KMS-11 (cell line): ENCODE measurements at regions not wholly inside any gene's neighbourhood (a gene's known extent, or its start where the extent isn't known, plus 50 kb on each side); places are given as distances from the start of the nearest gene placed in this dataset.

Source experiments
- H2AFZ ChIP-seq: fragments of 200-600 bp; sonication (generic); 2 replicates; pipeline ENCODE4 v1.6.1; 2016; ENCODE audit warnings: antibody characterized with exemption, mixed run types, low read depth
- H3K27ac ChIP-seq: fragments of 200-600 bp; sonication (generic); 2 replicates; pipeline ENCODE4 v1.6.1; 2016; ENCODE audit warnings: mild to moderate bottlenecking, mixed run types
- H3K27me3 ChIP-seq: fragments of 200-600 bp; sonication (generic); 2 replicates; pipeline ENCODE4 v1.6.1; 2017; ENCODE audit warnings: mild to moderate bottlenecking, low read depth, mixed run types, moderate library complexity; ENCODE audit not compliant: insufficient read depth
- H3K36me3 ChIP-seq: fragments of 200-600 bp; sonication (generic); 2 replicates; pipeline ENCODE4 v1.6.1; 2017; ENCODE audit warnings: mild to moderate bottlenecking, mixed run types; ENCODE audit not compliant: insufficient read depth
- H3K4me1 ChIP-seq: fragments of 200-600 bp; sonication (generic); 2 replicates; pipeline ENCODE4 v1.6.1; 2016; ENCODE audit warnings: mild to moderate bottlenecking, low read depth, mixed run types; ENCODE audit not compliant: poor library complexity, severe bottlenecking
- H3K4me2 ChIP-seq: fragments of 200-600 bp; sonication (generic); 2 replicates; pipeline ENCODE4 v1.7.0; 2016; ENCODE audit warnings: mild to moderate bottlenecking, mixed run types
- H3K4me3 ChIP-seq: fragments of 200-600 bp; sonication (generic); IDR thresholded peaks from 2 replicates; pipeline ENCODE4 v1.6.1; 2017; ENCODE audit warnings: low read depth, low read length, mixed read lengths; ENCODE audit not compliant: insufficient read depth
- H3K79me2 ChIP-seq: fragments of 200-600 bp; sonication (generic); 2 replicates; pipeline ENCODE4 v1.6.1; 2016; ENCODE audit warnings: low read depth, mixed run types; ENCODE audit not compliant: insufficient read depth
- H3K9ac ChIP-seq: fragments of 200-600 bp; sonication (generic); 2 replicates; pipeline ENCODE4 v1.6.1; 2016; ENCODE audit warnings: mild to moderate bottlenecking, mixed run types
- H4K20me1 ChIP-seq: fragments of 200-600 bp; sonication (generic); 2 replicates; pipeline ENCODE4 v1.6.1; 2016; ENCODE audit warnings: mild to moderate bottlenecking, mixed run types; ENCODE audit not compliant: insufficient read depth
- TF ChIP-seq, protein P1 (sequence below): fragments of 200-600 bp; sonication (generic); conservative IDR thresholded peaks from 2 replicates; pipeline ENCODE4 v1.6.1; 2017; ENCODE audit warnings: low read depth, mild to moderate bottlenecking, antibody characterized with exemption, low read length, moderate library complexity, mixed read lengths

DNA sequence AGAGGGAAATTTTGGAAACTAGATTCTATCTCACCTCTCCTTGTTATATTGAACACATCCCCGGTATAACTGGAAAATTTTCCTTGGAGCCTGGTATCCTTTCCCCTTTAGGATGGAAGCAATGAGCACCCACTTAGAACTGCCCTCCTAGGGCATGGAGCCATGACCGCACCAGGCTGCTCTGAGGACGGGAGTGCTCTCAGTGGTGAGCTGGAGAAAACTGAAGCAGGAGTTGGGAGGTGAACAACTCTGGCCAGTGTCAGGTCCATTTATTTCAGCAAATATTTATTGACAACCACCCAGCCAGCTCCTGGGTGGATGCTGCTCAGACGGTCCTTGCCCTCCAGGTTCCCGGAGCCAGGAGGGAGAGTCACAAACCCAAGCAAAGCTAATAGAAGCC lies 278.1 kb downstream of the WDR11 start:
- H3K9ac ChIP-seq = no peak overlapping the region
- H3K4me2 ChIP-seq = no peak overlapping the region
- no peak overlapping the region for H3K4me3 ChIP-seq
- no peaks in the 10 kb centered on the region for H3K27me3 ChIP-seq
- no peaks in the 10 kb centered on the region for H3K79me2 ChIP-seq
- no peaks in the 10 kb centered on the region for H3K36me3 ChIP-seq
- H3K27ac ChIP-seq = no peak overlapping the region
- H4K20me1 ChIP-seq = no peaks in the 10 kb centered on the region
- no peaks in the 10 kb centered on the region for H3K4me1 ChIP-seq
- H2AFZ ChIP-seq = no peak overlapping the region
- TF ChIP-seq, protein P1, sequence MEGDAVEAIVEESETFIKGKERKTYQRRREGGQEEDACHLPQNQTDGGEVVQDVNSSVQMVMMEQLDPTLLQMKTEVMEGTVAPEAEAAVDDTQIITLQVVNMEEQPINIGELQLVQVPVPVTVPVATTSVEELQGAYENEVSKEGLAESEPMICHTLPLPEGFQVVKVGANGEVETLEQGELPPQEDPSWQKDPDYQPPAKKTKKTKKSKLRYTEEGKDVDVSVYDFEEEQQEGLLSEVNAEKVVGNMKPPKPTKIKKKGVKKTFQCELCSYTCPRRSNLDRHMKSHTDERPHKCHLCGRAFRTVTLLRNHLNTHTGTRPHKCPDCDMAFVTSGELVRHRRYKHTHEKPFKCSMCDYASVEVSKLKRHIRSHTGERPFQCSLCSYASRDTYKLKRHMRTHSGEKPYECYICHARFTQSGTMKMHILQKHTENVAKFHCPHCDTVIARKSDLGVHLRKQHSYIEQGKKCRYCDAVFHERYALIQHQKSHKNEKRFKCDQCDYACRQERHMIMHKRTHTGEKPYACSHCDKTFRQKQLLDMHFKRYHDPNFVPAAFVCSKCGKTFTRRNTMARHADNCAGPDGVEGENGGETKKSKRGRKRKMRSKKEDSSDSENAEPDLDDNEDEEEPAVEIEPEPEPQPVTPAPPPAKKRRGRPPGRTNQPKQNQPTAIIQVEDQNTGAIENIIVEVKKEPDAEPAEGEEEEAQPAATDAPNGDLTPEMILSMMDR = no peak

DNA sequence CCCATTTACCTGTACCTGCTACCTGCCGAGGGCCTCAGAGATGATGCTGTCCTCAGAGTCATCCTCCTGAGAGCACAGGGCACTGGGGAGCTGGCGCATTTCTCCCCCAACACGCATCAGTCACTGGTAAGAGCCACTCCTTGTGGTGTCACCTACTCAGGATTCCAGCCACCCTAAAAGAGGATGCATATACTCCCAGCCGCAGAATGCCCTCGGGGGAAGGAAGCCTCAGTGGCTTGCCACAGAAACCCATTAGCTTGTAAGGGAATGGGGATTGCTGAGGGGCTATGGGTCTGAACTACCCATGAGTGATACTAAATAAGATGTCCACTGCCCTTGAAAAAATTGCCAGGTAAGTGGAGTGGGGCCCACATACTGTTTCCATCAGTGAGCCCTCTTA lies 279.2 kb downstream of the WDR11 start:
- Histone ChIP-seq H4K20me1 (no peaks in the 10 kb centered on the region), H3K79me2 (no peaks in the 10 kb centered on the region), H3K4me1 (no peaks in the 10 kb centered on the region), H3K27me3 (no peaks in the 10 kb centered on the region), H3K27ac (no peak overlapping the region), H3K4me2 (no peak overlapping the region), H3K36me3 (no peaks in the 10 kb centered on the region), H2AFZ (no peak overlapping the region), H3K4me3 (no peak overlapping the region), H3K9ac (no peak overlapping the region)
- TF ChIP-seq, protein P1 = no peak

DNA sequence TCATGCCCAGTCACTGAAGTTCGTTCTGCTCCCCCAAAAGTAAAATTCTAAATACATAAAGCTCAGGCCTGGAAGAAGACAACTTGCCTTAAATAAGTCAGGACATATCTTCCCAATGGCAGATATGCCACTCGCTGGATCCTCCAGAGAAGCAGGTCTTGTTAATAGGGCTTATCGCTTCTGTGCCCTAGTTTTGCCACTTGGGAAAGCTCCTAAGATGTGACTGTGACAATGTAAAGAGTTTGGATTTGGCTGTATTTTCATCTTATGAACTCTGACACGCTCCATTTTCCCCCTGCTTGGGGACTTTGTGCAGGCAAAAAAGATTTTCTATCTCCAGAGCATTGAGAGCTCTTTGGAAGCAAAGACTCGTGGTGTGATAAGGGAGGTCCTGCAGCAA lies 279.9 kb downstream of the WDR11 start:
- no peaks in the 10 kb centered on the region for H4K20me1 ChIP-seq
- H2AFZ ChIP-seq = no peak overlapping the region
- H3K36me3 ChIP-seq = no peaks in the 10 kb centered on the region
- H3K9ac ChIP-seq = no peak overlapping the region
- no peaks in the 10 kb centered on the region for H3K27me3 ChIP-seq
- H3K4me1 ChIP-seq = no peaks in the 10 kb centered on the region
- TF ChIP-seq, protein P1 = no peak
- H3K4me3 ChIP-seq = no peak overlapping the region
- H3K27ac ChIP-seq = no peak overlapping the region
- no peak overlapping the region for H3K4me2 ChIP-seq
- H3K79me2 ChIP-seq = no peaks in the 10 kb centered on the region

DNA sequence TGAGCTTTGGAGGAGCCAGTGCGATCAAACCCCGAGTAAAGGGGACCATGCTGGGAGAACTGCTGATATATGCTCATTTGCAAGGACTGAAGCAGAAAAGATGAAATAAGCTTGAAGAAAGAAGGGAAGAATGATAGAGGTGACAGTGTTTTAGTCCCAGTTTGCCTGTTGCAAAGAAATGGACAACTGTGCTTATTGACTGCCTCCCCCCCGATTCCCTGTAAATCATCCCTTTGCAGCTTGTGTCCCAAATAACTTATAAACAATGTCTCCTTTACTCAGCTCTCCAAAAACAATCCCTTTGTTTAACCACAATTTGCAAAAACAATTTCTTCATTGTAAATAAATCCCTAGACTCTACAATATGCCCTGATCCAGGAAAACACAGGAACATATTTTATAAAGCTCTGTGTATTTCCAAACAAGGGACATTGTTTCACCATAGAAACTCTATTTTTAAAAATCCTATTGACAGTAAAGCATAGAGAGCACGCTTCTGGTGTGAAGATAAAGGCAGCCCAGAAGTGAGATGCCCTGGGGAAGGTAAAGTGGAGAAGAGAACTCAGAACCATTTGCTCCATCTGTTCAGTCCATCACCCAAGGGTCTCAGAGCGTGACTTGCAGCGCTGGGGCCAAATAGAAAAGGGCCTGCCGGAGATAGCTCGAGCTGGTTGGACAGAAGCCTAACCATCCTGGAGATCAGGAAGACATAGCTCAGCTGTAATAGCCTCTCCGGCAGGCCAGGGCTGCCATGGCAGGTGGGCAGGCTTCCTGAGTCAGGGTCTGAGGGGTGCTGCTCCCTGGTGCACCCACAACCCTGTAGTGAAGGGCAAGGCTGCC lies 280.5 kb downstream of the WDR11 start:
- H3K9ac ChIP-seq = no peak overlapping the region
- no peak overlapping the region for H2AFZ ChIP-seq
- TF ChIP-seq, protein P1 = no peak

More for the DNA sequence above, 280.5 kb downstream of the WDR11 start:
- no peak overlapping the region for H3K4me2 ChIP-seq
- no peak overlapping the region for H3K27ac ChIP-seq
- H3K4me3 ChIP-seq = no peak overlapping the region
- H3K4me1 ChIP-seq = no peaks in the 10 kb centered on the region
- no peaks in the 10 kb centered on the region for H3K79me2 ChIP-seq
- H4K20me1 ChIP-seq = no peaks in the 10 kb centered on the region
- no peaks in the 10 kb centered on the region for H3K27me3 ChIP-seq
- H3K36me3 ChIP-seq = no peaks in the 10 kb centered on the region
